H9 (cell line): ENCODE measurements at regions not wholly inside any gene's neighbourhood (a gene's known extent, or its start where the extent isn't known, plus 50 kb on each side); places are given as distances from the start of the nearest gene placed in this dataset.

Experiments
- DNase-seq: peaks from one replicate; pipeline ENCODE4 v3.0.0-alpha.2; 2017
- H2AFZ ChIP-seq: one replicate; pipeline ENCODE4 v1.6.1; 2013; ENCODE audit warnings: mild to moderate bottlenecking, low read length, control low read depth, moderate library complexity
- H2AK5ac ChIP-seq: 2 replicates; pipeline ENCODE4 v1.6.1; 2013; ENCODE audit warnings: low read length, control low read depth, mixed read lengths; ENCODE audit not compliant: insufficient read length
- H2BK120ac ChIP-seq: one replicate; pipeline ENCODE4 v1.6.1; 2013; ENCODE audit warnings: low read depth, mild to moderate bottlenecking, low read length, control low read depth, inconsistent platforms; ENCODE audit not compliant: poor library complexity, severe bottlenecking
- H2BK12ac ChIP-seq: 2 replicates; pipeline ENCODE4 v1.6.1; 2013; ENCODE audit warnings: low read length, control low read depth, mixed read lengths, low read depth; ENCODE audit not compliant: insufficient read length
- H2BK15ac ChIP-seq: 2 replicates; pipeline ENCODE4 v1.6.1; 2013; ENCODE audit warnings: low read depth, low read length, control low read depth
- H2BK20ac ChIP-seq: one replicate; pipeline ENCODE4 v1.6.1; 2013; ENCODE audit warnings: low read depth, mild to moderate bottlenecking, low read length, control low read depth, inconsistent platforms; ENCODE audit not compliant: poor library complexity, severe bottlenecking
- H2BK5ac ChIP-seq: 2 replicates; pipeline ENCODE4 v1.6.1; 2013; ENCODE audit warnings: low read length, control low read depth, mixed read lengths; ENCODE audit not compliant: insufficient read length
- H3K14ac ChIP-seq: 2 replicates; pipeline ENCODE4 v1.6.1; 2013; ENCODE audit warnings: low read length, control low read depth; ENCODE audit not compliant: insufficient read depth
- H3K18ac ChIP-seq: 2 replicates; pipeline ENCODE4 v1.6.1; 2013; ENCODE audit warnings: low read depth, mild to moderate bottlenecking, mixed read lengths, low read length, control low read depth; ENCODE audit not compliant: insufficient read length
- H3K23ac ChIP-seq: 2 replicates; pipeline ENCODE4 v1.6.1; 2013; ENCODE audit warnings: low read length, control low read depth, mixed read lengths, low read depth; ENCODE audit not compliant: insufficient read length
- H3K23me2 ChIP-seq: 2 replicates; pipeline ENCODE4 v1.6.1; 2013; ENCODE audit warnings: low read depth, mild to moderate bottlenecking, mixed read lengths, low read length, control low read depth; ENCODE audit not compliant: insufficient read length, poor library complexity, severe bottlenecking
- H3K27ac ChIP-seq: 2 replicates; pipeline ENCODE4 v1.5.1; 2013; ENCODE audit warnings: low read length, control low read depth, mixed read lengths, low read depth; ENCODE audit not compliant: insufficient read length
- H3K27me3 ChIP-seq: 2 replicates; pipeline ENCODE4 v1.6.1; 2013; ENCODE audit warnings: low read length, control low read depth, inconsistent platforms; ENCODE audit not compliant: insufficient read depth
- H3K4ac ChIP-seq: 2 replicates; pipeline ENCODE4 v1.6.1; 2013; ENCODE audit warnings: low read depth, mild to moderate bottlenecking, control low read depth, inconsistent platforms, low read length, moderate library complexity
- H3K4me1 ChIP-seq: 2 replicates; pipeline ENCODE4 v1.6.1; 2013; ENCODE audit warnings: low read length, control low read depth, inconsistent platforms; ENCODE audit not compliant: insufficient read depth
- H3K4me2 ChIP-seq: 2 replicates; pipeline ENCODE4 v1.6.1; 2013; ENCODE audit warnings: low read length, control low read depth, mixed read lengths; ENCODE audit not compliant: insufficient read length, insufficient read depth
- H3K56ac ChIP-seq: 2 replicates; pipeline ENCODE4 v1.6.1; 2013; ENCODE audit warnings: low read depth, mild to moderate bottlenecking, mixed read lengths, low read length, control low read depth; ENCODE audit not compliant: insufficient read length
- H3K79me1 ChIP-seq: 2 replicates; pipeline ENCODE4 v1.6.1; 2013; ENCODE audit warnings: low read depth, mild to moderate bottlenecking, moderate library complexity, low read length, control low read depth, inconsistent platforms; ENCODE audit not compliant: insufficient read depth, poor library complexity, severe bottlenecking
- H3K79me2 ChIP-seq: 2 replicates; pipeline ENCODE4 v1.6.1; 2013; ENCODE audit warnings: low read length, control low read depth, inconsistent platforms; ENCODE audit not compliant: insufficient read depth
- H3K9ac ChIP-seq: 2 replicates; pipeline ENCODE4 v1.6.1; 2013; ENCODE audit warnings: low read length, control low read depth, mixed read lengths; ENCODE audit not compliant: insufficient read length; ENCODE audit errors: extremely low read depth
- H3K9me3 ChIP-seq: one replicate; pipeline ENCODE4 v1.6.1; 2013; ENCODE audit warnings: low read depth, low read length, inconsistent platforms; ENCODE audit not compliant: control insufficient read depth
- H3T11ph ChIP-seq: one replicate; pipeline ENCODE4 v1.6.1; 2013; ENCODE audit warnings: mild to moderate bottlenecking, low read length, control low read depth, inconsistent platforms
- H4K20me1 ChIP-seq: one replicate; pipeline ENCODE4 v1.6.1; 2013; ENCODE audit not compliant: control insufficient read depth, insufficient read length, insufficient read depth
- H4K5ac ChIP-seq: 2 replicates; pipeline ENCODE4 v1.6.1; 2013; ENCODE audit warnings: low read depth, mild to moderate bottlenecking, mixed read lengths, low read length, control low read depth; ENCODE audit not compliant: insufficient read length
- H4K8ac ChIP-seq: replicated peaks from 2 replicates; pipeline ENCODE4 v1.6.1; 2013; ENCODE audit warnings: low read length, control low read depth, mixed read lengths, low read depth; ENCODE audit not compliant: insufficient read length
- H4K91ac ChIP-seq: 2 replicates; pipeline ENCODE4 v1.6.1; 2013; ENCODE audit warnings: low read depth, mild to moderate bottlenecking, moderate library complexity, mixed read lengths, low read length, control low read depth; ENCODE audit not compliant: insufficient read length
- H3K27ac Mint-ChIP-seq, 3 experiments: 2 replicates in 2 of 3; 3 replicates in 1 of 3; pipeline ENCODE4 v1.8.0; 2020 to 2021; ENCODE audit warnings: mixed read lengths in 3 of 3, mild to moderate bottlenecking in 1 of 3, moderate library complexity in 1 of 3
- H3K27me3 Mint-ChIP-seq: 2 replicates; pipeline ENCODE4 v1.8.0; 2021; ENCODE audit warnings: low read depth, mild to moderate bottlenecking, moderate library complexity, mixed read lengths
- H3K36me3 Mint-ChIP-seq, 3 experiments: 2 replicates in 2 of 3; 3 replicates in 1 of 3; pipeline ENCODE4 v1.8.0; 2020 to 2021; ENCODE audit warnings: low read depth in 3 of 3, mixed read lengths in 3 of 3; ENCODE audit not compliant: insufficient read depth in 1 of 3
- H3K4me1 Mint-ChIP-seq, 2 experiments: 2 replicates each; pipeline ENCODE4 v1.8.0; 2020; ENCODE audit warnings: mixed read lengths in 2 of 2
- H3K4me3 Mint-ChIP-seq, 2 experiments: 2 replicates in 1 of 2; 3 replicates in 1 of 2; pipeline ENCODE4 v1.8.0; 2020 to 2021; ENCODE audit warnings: mild to moderate bottlenecking in 2 of 2, mixed read lengths in 2 of 2, moderate library complexity in 1 of 2
- H3K9me3 Mint-ChIP-seq, 2 experiments: 2 replicates in 1 of 2; 3 replicates in 1 of 2; pipeline ENCODE4 v1.8.0; 2020; ENCODE audit warnings: mild to moderate bottlenecking in 2 of 2, mixed read lengths in 2 of 2, moderate library complexity in 1 of 2
- CTCF ChIP-seq: fragments of 200-600 bp; sonication (generic); conservative IDR thresholded peaks from 3 replicates; pipeline ENCODE4 v1.8.0; 2021; ENCODE audit warnings: antibody characterized with exemption, mild to moderate bottlenecking
- WGBS: extraction: QIAGEN DNeasy Blood & Tissue Kit; methylation state at CpG from one replicate; pipeline ENCODE4 v1.1.7; 2013; ENCODE audit warnings: missing lambda C conversion rate, low lambda C conversion rate, mixed read lengths; ENCODE audit not compliant: insufficient read length; ENCODE audit errors: extremely low coverage; 5-methylcytosine and 5-hydroxymethylcytosine counted together

GRCh38 chr6:66902457-66902856 is 1195.4 kb upstream of the EYS start:
- H3K4me1 ChIP-seq = no peaks in the 10 kb centered on the region
- Mint-ChIP-seq H3K27me3 (no peaks in the 10 kb centered on the region), H3K4me3 (no peak overlapping the region), H3K36me3 (peaks cover 5 to 9% (median 6%) of the 10 kb centered on the region in 3 experiments; a peak in 5 of 7 replicates), H3K27ac (0 out of 7 replicates have a peak overlapping the region, but pooled peaks of 1 of the 3 experiments have one; percentile 39), H3K9me3 (peaks cover 12 to 13% of the 10 kb centered on the region in 2 experiments), H3K4me1 (0 out of 4 replicates have a peak, but pooled peaks cover 0 to 2% of the 10 kb centered on the region in 2 experiments)
- no peak for DNase-seq
- H2BK12ac ChIP-seq = no peak overlapping the region
- no peaks in the 10 kb centered on the region for H3K79me2 ChIP-seq
- no peak overlapping the region for H2AFZ ChIP-seq
- H3K27ac ChIP-seq = no peak overlapping the region
- no peaks in the 10 kb centered on the region for H3K79me1 ChIP-seq
- no peak overlapping the region for H3K18ac ChIP-seq
- H3K14ac ChIP-seq = no peak overlapping the region
- no peak overlapping the region for H3K23ac ChIP-seq
- no peak overlapping the region for H4K5ac ChIP-seq
- H3T11ph ChIP-seq = no peak overlapping the region
- H3K56ac ChIP-seq = no peak overlapping the region
- H3K4me2 ChIP-seq = no peak overlapping the region
- H2BK5ac ChIP-seq = no peak overlapping the region
- H3K9me3 ChIP-seq = peaks cover 6% of the 10 kb centered on the region
- no peak overlapping the region for H3K9ac ChIP-seq
- no peak overlapping the region for H2BK15ac ChIP-seq
- H4K20me1 ChIP-seq = no peaks in the 10 kb centered on the region
- H4K91ac ChIP-seq = no peak overlapping the region
- no peak for TF ChIP-seq CTCF
- no peak overlapping the region for H2BK120ac ChIP-seq
- no peaks in the 10 kb centered on the region for H3K23me2 ChIP-seq
- H3K27me3 ChIP-seq = no peaks in the 10 kb centered on the region
- WGBS = no CpG with 5 or more reads among the region's 4 CpGs
- H4K8ac ChIP-seq = no peak overlapping the region
- no peak overlapping the region for H2AK5ac ChIP-seq
- no peak overlapping the region for H2BK20ac ChIP-seq
- H3K4ac ChIP-seq = no peak overlapping the region
